Ovary (tissue), 7 donors: ENCODE measurements at regions not wholly inside any gene's neighbourhood (a gene's known extent, or its start where the extent isn't known, plus 50 kb on each side); places are given as distances from the start of the nearest gene placed in this dataset.

ENCODE experiments used
- DNase-seq, 5 donors: peaks; one replicate each; pipeline ENCODE4 v3.0.0-alpha.2; 2019 to 2020
- H3K27ac ChIP-seq, 2 donors: fragments of 200-600 bp; one replicate each; pipeline versions ENCODE4 v1.5.1 to v1.8.0; 2019 to 2022
- H3K27me3 ChIP-seq: fragments of 200-600 bp; one replicate; pipeline ENCODE4 v1.8.0; 2022
- H3K36me3 ChIP-seq: fragments of 200-600 bp; sonication (generic); one replicate; pipeline ENCODE4 v1.5.1; 2019
- H3K4me1 ChIP-seq: one replicate; pipeline ENCODE4 v1.8.1; 2013; ENCODE audit warnings: mild to moderate bottlenecking, moderate library complexity; ENCODE audit not compliant: insufficient read depth
- H3K4me3 ChIP-seq: fragments of 200-600 bp; sonication (generic); one replicate; pipeline ENCODE4 v1.5.1; 2017
- H3K9me3 ChIP-seq, 2 donors: fragments of 200-600 bp in 1 of 2; sonication (generic) in 1 of 2; one replicate each; pipeline versions ENCODE4 v1.5.1 to v1.8.1; 2013 to 2019; ENCODE audit warnings: mild to moderate bottlenecking in 1 of 2, moderate library complexity in 1 of 2
- CTCF ChIP-seq, 3 donors: fragments of 450-650 bp in 2 of 3; fragments of 200-600 bp in 1 of 3; IDR thresholded peaks; one replicate each; pipeline versions ENCODE4 v1.5.1 to v1.8.0; 2016 to 2022; ENCODE audit warnings: antibody characterized with exemption in 3 of 3, mild to moderate bottlenecking in 1 of 3
- EP300 ChIP-seq: sonication (generic); formaldehyde crosslinking; IDR thresholded peaks from one replicate; pipeline ENCODE4 v1.6.1; 2017; ENCODE audit warnings: antibody characterized with exemption
- POLR2A ChIP-seq: fragments of 450-650 bp; IDR thresholded peaks from one replicate; pipeline ENCODE4 v1.6.1; 2017; ENCODE audit warnings: antibody characterized with exemption, mild to moderate bottlenecking, moderate library complexity
- WGBS, 3 donors: extraction: QIAGEN DNeasy Blood & Tissue Kit in 1 of 3; methylation state at CpG; one replicate each; pipeline versions ENCODE4 v1.1.5 to v1.1.7; 2013 to 2017; 5-methylcytosine and 5-hydroxymethylcytosine counted together
- intact Hi-C, 4 donors: fragments of 100-400 bp; cut with DNase I; formaldehyde crosslinking; loops; one replicate each; pipeline versions ENCODE4 v1.11.0 to v1.15.1; 2022 to 2023
- donor health status: DM: no; HTN: no; CAD: no; lungs with moderate emphysema.
- donor health status: DM: no; HTN: no; CAD: no.
- donor health status: Bipolar disorder and iron deficiency.
- donor health status: DM: no; HTN: no; CAD: no.
- donor health status: DM: yes; HTN: yes; CAD: no.

- no peaks in the 10 kb centered on the region for H3K36me3 ChIP-seq
- no peak overlapping the region for H3K27ac ChIP-seq
- no peaks in the 10 kb centered on the region for H3K4me1 ChIP-seq
- DNase-seq: no peak
- WGBS, 3 donors: 46 to 57% (median 48%) methylated on average over 3 of the region's 3 CpGs
- no peaks in the 10 kb centered on the region for H3K9me3 ChIP-seq
- no peak overlapping the region for H3K4me3 ChIP-seq
- TF ChIP-seq CTCF (IDR thresholded peaks at IDR 0.05) (no peak), POLR2A (no peak)
- intact Hi-C loops: no loop called here
- H3K27me3 ChIP-seq: no peaks in the 10 kb centered on the region
These were observed 1381.8 kb downstream of the EFNA5 start for GRCh38 chr5:106288979-106289378.

GRCh38 chr5:106277540-106278096 is 1393.1 kb downstream of the EFNA5 start:
- intact Hi-C loops: no loop called here
- WGBS, 3 donors: 91 to 96% (median 93%) methylated on average over 3 of the region's 3 CpGs

DNA sequence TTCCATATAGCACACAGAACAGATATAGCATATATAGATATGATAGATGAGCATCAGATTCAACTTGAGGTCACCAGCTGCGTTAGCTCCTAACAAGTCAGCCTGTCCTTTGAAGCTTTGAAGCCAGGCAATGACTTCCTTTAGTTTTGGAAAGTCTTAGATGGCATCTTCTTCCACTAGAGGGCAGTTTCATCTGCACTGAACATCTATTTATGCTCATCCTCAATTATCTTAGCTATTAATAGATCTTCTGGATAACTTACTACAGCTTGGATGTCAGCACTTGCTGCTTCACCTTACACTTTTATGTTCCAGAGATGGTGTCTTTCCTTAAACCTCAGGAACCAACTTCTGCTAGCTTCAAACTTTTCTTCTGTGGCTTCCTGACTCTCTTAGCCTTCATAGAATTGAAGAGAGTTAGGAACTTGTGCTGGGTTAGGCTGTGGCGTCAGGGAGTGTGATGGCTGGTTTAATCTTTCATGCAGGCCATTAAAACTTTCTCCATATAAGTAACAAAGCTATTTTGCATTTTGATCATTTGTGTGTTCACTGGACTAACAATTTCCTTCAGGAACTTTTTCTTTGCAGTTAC is 1401.4 kb downstream of the EFNA5 start:
- no peak overlapping the region for H3K4me3 ChIP-seq
- intact Hi-C loops: no loop called here
- DNase-seq: no peak
- no peaks in the 10 kb centered on the region for H3K9me3 ChIP-seq
- no peaks in the 10 kb centered on the region for H3K36me3 ChIP-seq
- H3K27me3 ChIP-seq: no peaks in the 10 kb centered on the region
- 72 to 83% (median 82%) methylated on average over 2 of the region's 2 CpGs for WGBS, 3 donors
- H3K4me1 ChIP-seq: no peaks in the 10 kb centered on the region
- TF ChIP-seq EP300 (no peak), CTCF (IDR thresholded peaks at IDR 0.05) (no peak), POLR2A (no peak)
- H3K27ac ChIP-seq: no peak overlapping the region

More at GRCh38 chr5:106277540-106278096, 1393.1 kb downstream of the EFNA5 start:
- Histone ChIP-seq H3K36me3 (no peaks in the 10 kb centered on the region), H3K27me3 (no peaks in the 10 kb centered on the region), H3K9me3 (no peaks in the 10 kb centered on the region), H3K4me3 (no peak overlapping the region), H3K27ac (no peak overlapping the region), H3K4me1 (no peaks in the 10 kb centered on the region)
- no peak for DNase-seq
- no peak for TF ChIP-seq POLR2A
- TF ChIP-seq CTCF (IDR thresholded peaks at IDR 0.05): no peak
- no peak for TF ChIP-seq EP300

DNA sequence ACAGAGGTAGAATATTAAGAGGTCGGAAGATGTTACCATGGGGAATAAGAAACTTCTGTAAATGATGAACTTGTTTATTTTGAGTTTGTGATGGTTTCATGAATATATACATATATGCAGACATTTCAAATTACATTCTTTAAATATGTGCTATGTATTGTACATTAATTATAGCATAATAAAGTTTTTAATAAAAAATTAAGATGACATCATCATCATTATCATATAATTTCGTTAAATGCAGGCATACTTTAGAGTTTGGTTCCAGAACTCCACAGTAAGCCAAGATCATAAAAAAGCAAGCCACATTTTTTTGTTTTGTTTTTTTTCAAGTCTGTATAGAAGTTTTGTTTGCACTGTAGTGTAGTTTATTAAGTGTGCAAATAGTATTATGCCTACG is 1403.5 kb downstream of the EFNA5 start:
- H3K4me1 ChIP-seq: no peaks in the 10 kb centered on the region
- intact Hi-C loops: no loop called here
- 80 to 90% (median 84%) methylated on average over 3 of the region's 3 CpGs for WGBS, 3 donors
- no peaks in the 10 kb centered on the region for H3K36me3 ChIP-seq
- H3K27ac ChIP-seq: no peak overlapping the region
- no peaks in the 10 kb centered on the region for H3K27me3 ChIP-seq
- DNase-seq: no peak
- no peaks in the 10 kb centered on the region for H3K9me3 ChIP-seq
- no peak overlapping the region for H3K4me3 ChIP-seq
- TF ChIP-seq CTCF (IDR thresholded peaks at IDR 0.05) (no peak), POLR2A (no peak), EP300 (no peak)
